ENCODE measurements at regions not wholly inside any gene's neighbourhood (a gene's known extent, or its start where the extent isn't known, plus 50 kb on each side); places are given as distances from the start of the nearest gene placed in this dataset.

DNA sequence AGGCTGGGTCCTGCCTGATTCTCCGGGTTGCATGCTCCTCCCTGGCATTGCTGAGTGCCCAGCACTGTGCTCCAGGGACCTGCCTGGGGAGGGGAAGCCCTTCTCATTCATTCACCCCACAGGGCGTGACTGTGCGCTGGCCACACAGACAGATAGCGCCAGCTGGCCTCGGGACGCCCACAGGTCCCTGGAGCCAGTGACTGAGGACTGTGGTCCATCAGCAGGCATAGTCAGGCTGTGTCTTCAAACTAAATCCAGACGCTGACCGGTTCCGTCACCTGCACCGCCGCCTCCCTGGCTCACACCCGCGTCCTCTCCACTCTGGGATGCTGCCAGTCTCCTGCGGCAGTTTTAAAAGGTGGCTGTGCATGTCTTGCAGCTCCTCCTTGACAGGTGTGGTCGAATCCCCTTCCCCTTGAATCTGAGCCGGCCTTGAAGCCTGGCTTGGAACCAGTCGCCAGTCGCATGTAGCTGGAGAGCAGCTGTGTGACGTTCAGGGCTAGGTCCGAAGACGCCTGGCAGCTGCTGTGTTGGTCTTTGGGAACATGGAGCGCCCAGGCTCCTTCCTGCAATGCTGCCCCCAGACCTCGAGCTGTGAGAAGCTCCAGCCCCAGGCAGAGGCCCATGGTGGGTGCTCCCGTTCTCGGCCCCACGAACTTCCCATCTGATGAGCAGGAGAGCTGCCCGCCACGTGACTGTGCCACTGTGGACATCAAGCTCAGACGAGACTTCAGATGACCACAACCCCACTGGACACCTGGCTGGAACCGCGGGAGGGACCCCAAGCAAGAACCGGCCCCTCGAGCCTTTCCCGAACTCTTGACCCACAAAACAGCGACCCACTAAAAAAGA is 94.1 kb downstream of the ADRA2C start:
- TF ChIP-seq, protein P1, sequence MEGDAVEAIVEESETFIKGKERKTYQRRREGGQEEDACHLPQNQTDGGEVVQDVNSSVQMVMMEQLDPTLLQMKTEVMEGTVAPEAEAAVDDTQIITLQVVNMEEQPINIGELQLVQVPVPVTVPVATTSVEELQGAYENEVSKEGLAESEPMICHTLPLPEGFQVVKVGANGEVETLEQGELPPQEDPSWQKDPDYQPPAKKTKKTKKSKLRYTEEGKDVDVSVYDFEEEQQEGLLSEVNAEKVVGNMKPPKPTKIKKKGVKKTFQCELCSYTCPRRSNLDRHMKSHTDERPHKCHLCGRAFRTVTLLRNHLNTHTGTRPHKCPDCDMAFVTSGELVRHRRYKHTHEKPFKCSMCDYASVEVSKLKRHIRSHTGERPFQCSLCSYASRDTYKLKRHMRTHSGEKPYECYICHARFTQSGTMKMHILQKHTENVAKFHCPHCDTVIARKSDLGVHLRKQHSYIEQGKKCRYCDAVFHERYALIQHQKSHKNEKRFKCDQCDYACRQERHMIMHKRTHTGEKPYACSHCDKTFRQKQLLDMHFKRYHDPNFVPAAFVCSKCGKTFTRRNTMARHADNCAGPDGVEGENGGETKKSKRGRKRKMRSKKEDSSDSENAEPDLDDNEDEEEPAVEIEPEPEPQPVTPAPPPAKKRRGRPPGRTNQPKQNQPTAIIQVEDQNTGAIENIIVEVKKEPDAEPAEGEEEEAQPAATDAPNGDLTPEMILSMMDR (IDR thresholded peaks at IDR 0.05), result no peak
- TF ChIP-seq POLR2A (IDR thresholded peaks at IDR 0.05), result no peak

Measured in right lobe of liver (tissue), 4 donors.